ENCODE measurements at regions not wholly inside any gene's neighbourhood (a gene's known extent, or its start where the extent isn't known, plus 50 kb on each side); places are given as distances from the start of the nearest gene placed in this dataset.

- TF ChIP-seq, protein P1, sequence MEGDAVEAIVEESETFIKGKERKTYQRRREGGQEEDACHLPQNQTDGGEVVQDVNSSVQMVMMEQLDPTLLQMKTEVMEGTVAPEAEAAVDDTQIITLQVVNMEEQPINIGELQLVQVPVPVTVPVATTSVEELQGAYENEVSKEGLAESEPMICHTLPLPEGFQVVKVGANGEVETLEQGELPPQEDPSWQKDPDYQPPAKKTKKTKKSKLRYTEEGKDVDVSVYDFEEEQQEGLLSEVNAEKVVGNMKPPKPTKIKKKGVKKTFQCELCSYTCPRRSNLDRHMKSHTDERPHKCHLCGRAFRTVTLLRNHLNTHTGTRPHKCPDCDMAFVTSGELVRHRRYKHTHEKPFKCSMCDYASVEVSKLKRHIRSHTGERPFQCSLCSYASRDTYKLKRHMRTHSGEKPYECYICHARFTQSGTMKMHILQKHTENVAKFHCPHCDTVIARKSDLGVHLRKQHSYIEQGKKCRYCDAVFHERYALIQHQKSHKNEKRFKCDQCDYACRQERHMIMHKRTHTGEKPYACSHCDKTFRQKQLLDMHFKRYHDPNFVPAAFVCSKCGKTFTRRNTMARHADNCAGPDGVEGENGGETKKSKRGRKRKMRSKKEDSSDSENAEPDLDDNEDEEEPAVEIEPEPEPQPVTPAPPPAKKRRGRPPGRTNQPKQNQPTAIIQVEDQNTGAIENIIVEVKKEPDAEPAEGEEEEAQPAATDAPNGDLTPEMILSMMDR (IDR thresholded peaks at IDR 0.05): no peak
- TF ChIP-seq POLR2A (IDR thresholded peaks at IDR 0.05): no peak
Measured at GRCh38 chr21:35929901-35930300, 130.4 kb downstream of the SETD4 start.

Measured in heart left ventricle (tissue), 13 donors.